Heart right ventricle (tissue), 16 donors: ENCODE measurements at regions not wholly inside any gene's neighbourhood (a gene's known extent, or its start where the extent isn't known, plus 50 kb on each side); places are given as distances from the start of the nearest gene placed in this dataset.

Experiments
- ATAC-seq, 8 donors: fragments of 200-7000 bp; cut with Tn5 transposase; one replicate each; pipeline ENCODE4 v1.9.1; 2020; ENCODE audit warnings: mild to moderate bottlenecking in 8 of 8, moderate library complexity in 8 of 8, moderate number of reproducible peaks in 1 of 8
- DNase-seq, 2 donors: peaks; one replicate each; pipeline ENCODE4 v3.0.0-alpha.2; 2020
- H3K27ac ChIP-seq, 10 donors: fragments of 200-600 bp; sonication (generic) in 2 of 10; one replicate each; pipeline versions ENCODE4 v1.5.0 to v1.8.0; 2020 to 2022; ENCODE audit warnings: mild to moderate bottlenecking in 3 of 10
- H3K27me3 ChIP-seq, 7 donors: fragments of 200-600 bp; one replicate each; pipeline ENCODE4 v1.8.0; 2021 to 2022; ENCODE audit warnings: mild to moderate bottlenecking in 2 of 7
- H3K36me3 ChIP-seq, 9 donors: fragments of 200-600 bp; sonication (generic) in 1 of 9; one replicate each; pipeline versions ENCODE4 v1.5.0 to v1.8.0; 2020 to 2022; ENCODE audit warnings: mild to moderate bottlenecking in 2 of 9
- H3K4me1 ChIP-seq, 9 donors: fragments of 200-600 bp; sonication (generic) in 1 of 9; one replicate each; pipeline versions ENCODE4 v1.5.0 to v1.8.0; 2020 to 2022; ENCODE audit warnings: mild to moderate bottlenecking in 4 of 9
- H3K4me3 ChIP-seq, 10 donors: fragments of 200-600 bp; sonication (generic) in 2 of 10; one replicate each; pipeline versions ENCODE4 v1.5.0 to v1.8.0; 2020 to 2022; ENCODE audit warnings: mild to moderate bottlenecking in 7 of 10, moderate library complexity in 2 of 10
- H3K9me3 ChIP-seq, 11 donors: fragments of 200-600 bp in 10 of 11; sonication (generic) in 2 of 11; one replicate each; pipeline versions ENCODE4 v1.5.0 to v1.8.0; 2013 to 2022; ENCODE audit warnings: mild to moderate bottlenecking in 2 of 11, control low read depth in 1 of 11, moderate library complexity in 1 of 11
- CTCF ChIP-seq, 9 donors: fragments of 200-600 bp; sonication (generic) in 2 of 9; IDR thresholded peaks; one replicate each; pipeline versions ENCODE4 v1.5.0 to v1.8.0; 2021 to 2022; ENCODE audit warnings: antibody characterized with exemption in 9 of 9, mild to moderate bottlenecking in 5 of 9, moderate library complexity in 1 of 9
- WGBS, 2 donors: extraction: QIAGEN DNeasy Blood & Tissue Kit; methylation state at CpG; one replicate each; pipeline ENCODE4 v1.1.7; 2013; ENCODE audit warnings: inconsistent platforms in 1 of 2; 5-methylcytosine and 5-hydroxymethylcytosine counted together
- intact Hi-C, 10 donors: fragments of 100-400 bp; cut with DNase I; formaldehyde crosslinking; loops; one replicate each; pipeline versions ENCODE4 v1.11.1 to v1.14.2; 2022
- donor health status: Arrhythmogenic right ventricular cardiomyopathy.
- donor health status: ischemic (EF 13 %, LVEDD 7.1; RV severe dilation, severe dysfunction).
- donor health status: healthy with polysubstance abuse.
- donor health status: DM: no; HTN: yes; CAD: no.
- donor health status: DM: no; HTN: no; CAD: no.
- donor health status: ischemic (EF 25% LVEDD 6.9; RV normal size, moderate dysfunction).
- donor health status: ischemic (EF 25% LVEDD 5.7; RV mildly dilated, moderate dysfunction).
- donor health status: healthy.
- donor health status: DM: yes; HTN: yes; CAD: no.
- donor health status: Ischemic cardiomyopathy.
- donor health status: ischemic (EF 35%, LVEDD 5.7; RV mildly dilated, moderate dysfunction).
- donor health status: nonischemic (EF 11% LVEDD 7.7; RV severe dilation, severe dysfunction).
- donor health status: DM: yes; HTN: yes; CAD: no.
- donor health status: PGD.
- donor health status: ischemic (EF 29% LVEDD 5.4; RV normal size, mild dysfunction).
- donor health status: nonischemic (EF 23%, LVEDD 6.1; RV moderate dilation, normal function).

- no peak for DNase-seq
- no peak for TF ChIP-seq CTCF (IDR thresholded peaks at IDR 0.05)
- ATAC-seq: no peak
- no peak overlapping the region for H3K27ac ChIP-seq
- no peaks in the 10 kb centered on the region for H3K36me3 ChIP-seq
- no peak overlapping the region for H3K4me3 ChIP-seq
- intact Hi-C loops: no loop called here
- H3K4me1 ChIP-seq: no peaks in the 10 kb centered on the region
- H3K9me3 ChIP-seq: peaks cover 0 to 5% (median 0%) of the 10 kb centered on the region in 11 donors
- H3K27me3 ChIP-seq: no peaks in the 10 kb centered on the region
- WGBS, 2 donors: 55 to 58% methylated on average over 2 of the region's 2 CpGs
Measured at GRCh38 chr3:163562625-163563024, 1515.7 kb downstream of the SI start.

- DNase-seq (no peak), ATAC-seq (no peak)
- H3K9me3 ChIP-seq: peaks cover 0 to 5% (median 0%) of the 10 kb centered on the region in 11 donors
- intact Hi-C loops: no loop called here
- H3K27ac ChIP-seq: no peak overlapping the region
- no peaks in the 10 kb centered on the region for H3K27me3 ChIP-seq
- WGBS, 2 donors: 70 to 81% methylated on average over 4 of the region's 4 CpGs
- H3K4me1 ChIP-seq: no peaks in the 10 kb centered on the region
- no peak for TF ChIP-seq CTCF (IDR thresholded peaks at IDR 0.05)
- H3K4me3 ChIP-seq: no peak overlapping the region
- no peaks in the 10 kb centered on the region for H3K36me3 ChIP-seq
Measured at GRCh38 chr3:163561151-163561550, 1517.1 kb downstream of the SI start.

GRCh38 chr3:163560459-163560858, 1517.8 kb downstream of the SI start:
- Histone ChIP-seq H3K4me3 (no peak overlapping the region), H3K9me3 (peaks cover 0 to 5% (median 0%) of the 10 kb centered on the region in 11 donors), H3K36me3 (no peaks in the 10 kb centered on the region), H3K27ac (no peak overlapping the region), H3K27me3 (no peaks in the 10 kb centered on the region), H3K4me1 (no peaks in the 10 kb centered on the region)
- 60 to 79% methylated on average over 2 of the region's 2 CpGs for WGBS, 2 donors
- no peak for TF ChIP-seq CTCF (IDR thresholded peaks at IDR 0.05)
- intact Hi-C loops: no loop called here
- no peak for ATAC-seq
- DNase-seq: no peak

- 83 to 86% methylated on average over 4 of the region's 4 CpGs for WGBS, 2 donors
- ATAC-seq (no peak), DNase-seq (no peak)
- Histone ChIP-seq H3K9me3 (peaks cover 0 to 10% (median 0%) of the 10 kb centered on the region in 11 donors), H3K27me3 (no peaks in the 10 kb centered on the region), H3K27ac (no peak overlapping the region), H3K4me1 (no peaks in the 10 kb centered on the region), H3K4me3 (no peak overlapping the region), H3K36me3 (no peaks in the 10 kb centered on the region)
- intact Hi-C loops: no loop called here
- no peak for TF ChIP-seq CTCF (IDR thresholded peaks at IDR 0.05)
Measured at GRCh38 chr3:163556813-163557523, 1521.3 kb downstream of the SI start.
